ENCODE measurements at regions not wholly inside any gene's neighbourhood (a gene's known extent, or its start where the extent isn't known, plus 50 kb on each side); places are given as distances from the start of the nearest gene placed in this dataset.

GRCh38 chr7:33774762-33775523 is 130.4 kb upstream of the BMPER start:
- peak overlapping the region; percentile 1 for H3K27ac ChIP-seq (ENCODE audit: low read depth, low read length)
- no peak overlapping the region for H3K4me3 ChIP-seq (ENCODE audit: low read depth in 1 of 5, low read length in 5 of 5)
- H3K9ac ChIP-seq (ENCODE audit: low read length in 5 of 5) = no peak overlapping the region
- peaks cover 0 to 13% (median 9%) of the 10 kb centered on the region in 5 donors for H3K4me1 ChIP-seq (ENCODE audit: control insufficient read depth in 5 of 5, insufficient read depth in 5 of 5, low read length in 5 of 5)
- no peaks in the 10 kb centered on the region for H3K36me3 ChIP-seq (ENCODE audit: control insufficient read depth in 5 of 5, insufficient read depth in 5 of 5, low read length in 5 of 5)
- no peaks in the 10 kb centered on the region for H3K27me3 ChIP-seq (ENCODE audit: control insufficient read depth in 5 of 5, insufficient read depth in 4 of 5, low read length in 5 of 5)
- peaks cover 0 to 7% (median 0%) of the 10 kb centered on the region in 5 donors for H3K9me3 ChIP-seq (ENCODE audit: control insufficient read depth in 5 of 5, low read length in 5 of 5)

GRCh38 chr7:33775790-33776189 is 129.5 kb upstream of the BMPER start:
- Histone ChIP-seq H3K36me3 (ENCODE audit: control insufficient read depth in 5 of 5, insufficient read depth in 5 of 5, low read length in 5 of 5) (no peaks in the 10 kb centered on the region), H3K4me3 (ENCODE audit: low read depth in 1 of 5, low read length in 5 of 5) (no peak overlapping the region), H3K27ac (ENCODE audit: low read depth, low read length) (no peak overlapping the region), H3K9ac (ENCODE audit: low read length in 5 of 5) (no peak overlapping the region), H3K9me3 (ENCODE audit: control insufficient read depth in 5 of 5, low read length in 5 of 5) (peaks cover 0 to 7% (median 0%) of the 10 kb centered on the region in 5 donors), H3K27me3 (ENCODE audit: control insufficient read depth in 5 of 5, insufficient read depth in 4 of 5, low read length in 5 of 5) (no peaks in the 10 kb centered on the region), H3K4me1 (ENCODE audit: control insufficient read depth in 5 of 5, insufficient read depth in 5 of 5, low read length in 5 of 5) (peaks cover 0 to 14% (median 10%) of the 10 kb centered on the region in 5 donors)

- no peak overlapping the region for H3K4me3 ChIP-seq (ENCODE audit: low read depth in 1 of 5, low read length in 5 of 5)
- H3K27me3 ChIP-seq (ENCODE audit: control insufficient read depth in 5 of 5, insufficient read depth in 4 of 5, low read length in 5 of 5) = no peaks in the 10 kb centered on the region
- H3K9me3 ChIP-seq (ENCODE audit: control insufficient read depth in 5 of 5, low read length in 5 of 5) = peaks cover 0 to 7% (median 0%) of the 10 kb centered on the region in 5 donors
- H3K36me3 ChIP-seq (ENCODE audit: control insufficient read depth in 5 of 5, insufficient read depth in 5 of 5, low read length in 5 of 5) = no peaks in the 10 kb centered on the region
- no peak overlapping the region for H3K9ac ChIP-seq (ENCODE audit: low read length in 5 of 5)
- H3K4me1 ChIP-seq (ENCODE audit: control insufficient read depth in 5 of 5, insufficient read depth in 5 of 5, low read length in 5 of 5) = peaks cover 0 to 23% (median 19%) of the 10 kb centered on the region in 5 donors
- H3K27ac ChIP-seq (ENCODE audit: low read depth, low read length) = no peak overlapping the region
Measured at GRCh38 chr7:33776788-33777187, 128.6 kb upstream of the BMPER start.

- H3K27me3 ChIP-seq (ENCODE audit: control insufficient read depth in 5 of 5, insufficient read depth in 4 of 5, low read length in 5 of 5) = no peaks in the 10 kb centered on the region
- no peak overlapping the region for H3K9ac ChIP-seq (ENCODE audit: low read length in 5 of 5)
- H3K27ac ChIP-seq (ENCODE audit: low read depth, low read length) = no peak overlapping the region
- H3K36me3 ChIP-seq (ENCODE audit: control insufficient read depth in 5 of 5, insufficient read depth in 5 of 5, low read length in 5 of 5) = no peaks in the 10 kb centered on the region
- H3K4me3 ChIP-seq (ENCODE audit: low read depth in 1 of 5, low read length in 5 of 5) = no peak overlapping the region
- H3K4me1 ChIP-seq (ENCODE audit: control insufficient read depth in 5 of 5, insufficient read depth in 5 of 5, low read length in 5 of 5) = peaks cover 0 to 29% (median 27%) of the 10 kb centered on the region in 5 donors
- H3K9me3 ChIP-seq (ENCODE audit: control insufficient read depth in 5 of 5, low read length in 5 of 5) = peaks cover 0 to 12% (median 6%) of the 10 kb centered on the region in 5 donors
Measured at GRCh38 chr7:33778195-33778594, 127.1 kb upstream of the BMPER start.

GRCh38 chr7:33779216-33779615 is 126.1 kb upstream of the BMPER start:
- Histone ChIP-seq H3K27me3 (ENCODE audit: control insufficient read depth in 5 of 5, insufficient read depth in 4 of 5, low read length in 5 of 5) (no peaks in the 10 kb centered on the region), H3K36me3 (ENCODE audit: control insufficient read depth in 5 of 5, insufficient read depth in 5 of 5, low read length in 5 of 5) (no peaks in the 10 kb centered on the region), H3K9me3 (ENCODE audit: control insufficient read depth in 5 of 5, low read length in 5 of 5) (peaks cover 0 to 12% (median 6%) of the 10 kb centered on the region in 5 donors), H3K9ac (ENCODE audit: low read length in 5 of 5) (no peak overlapping the region), H3K4me3 (ENCODE audit: low read depth in 1 of 5, low read length in 5 of 5) (no peak overlapping the region), H3K4me1 (ENCODE audit: control insufficient read depth in 5 of 5, insufficient read depth in 5 of 5, low read length in 5 of 5) (peaks cover 0 to 29% (median 27%) of the 10 kb centered on the region in 5 donors), H3K27ac (ENCODE audit: low read depth, low read length) (no peak overlapping the region)

- no peaks in the 10 kb centered on the region for H3K27me3 ChIP-seq (ENCODE audit: control insufficient read depth in 5 of 5, insufficient read depth in 4 of 5, low read length in 5 of 5)
- H3K27ac ChIP-seq (ENCODE audit: low read depth, low read length) = no peak overlapping the region
- no peak overlapping the region for H3K4me3 ChIP-seq (ENCODE audit: low read depth in 1 of 5, low read length in 5 of 5)
- H3K36me3 ChIP-seq (ENCODE audit: control insufficient read depth in 5 of 5, insufficient read depth in 5 of 5, low read length in 5 of 5) = no peaks in the 10 kb centered on the region
- peaks cover 0 to 10% (median 5%) of the 10 kb centered on the region in 5 donors for H3K9me3 ChIP-seq (ENCODE audit: control insufficient read depth in 5 of 5, low read length in 5 of 5)
- H3K9ac ChIP-seq (ENCODE audit: low read length in 5 of 5) = no peak overlapping the region
- peaks cover 0 to 23% (median 17%) of the 10 kb centered on the region in 5 donors for H3K4me1 ChIP-seq (ENCODE audit: control insufficient read depth in 5 of 5, insufficient read depth in 5 of 5, low read length in 5 of 5)
Measured at GRCh38 chr7:33781167-33781566, 124.2 kb upstream of the BMPER start.

- Histone ChIP-seq H3K9ac (ENCODE audit: low read length in 5 of 5) (no peak overlapping the region), H3K4me1 (ENCODE audit: control insufficient read depth in 5 of 5, insufficient read depth in 5 of 5, low read length in 5 of 5) (peaks cover 0 to 23% (median 17%) of the 10 kb centered on the region in 5 donors), H3K36me3 (ENCODE audit: control insufficient read depth in 5 of 5, insufficient read depth in 5 of 5, low read length in 5 of 5) (no peaks in the 10 kb centered on the region), H3K4me3 (ENCODE audit: low read depth in 1 of 5, low read length in 5 of 5) (no peak overlapping the region), H3K27ac (ENCODE audit: low read depth, low read length) (no peak overlapping the region), H3K9me3 (ENCODE audit: control insufficient read depth in 5 of 5, low read length in 5 of 5) (peaks cover 0 to 10% (median 5%) of the 10 kb centered on the region in 5 donors), H3K27me3 (ENCODE audit: control insufficient read depth in 5 of 5, insufficient read depth in 4 of 5, low read length in 5 of 5) (no peaks in the 10 kb centered on the region)
Measured at GRCh38 chr7:33781796-33782195, 123.5 kb upstream of the BMPER start.

- Histone ChIP-seq H3K9me3 (ENCODE audit: control insufficient read depth in 5 of 5, low read length in 5 of 5) (peaks cover 0 to 6% (median 5%) of the 10 kb centered on the region in 5 donors), H3K4me3 (ENCODE audit: low read depth in 1 of 5, low read length in 5 of 5) (no peak overlapping the region), H3K36me3 (ENCODE audit: control insufficient read depth in 5 of 5, insufficient read depth in 5 of 5, low read length in 5 of 5) (no peaks in the 10 kb centered on the region), H3K27ac (ENCODE audit: low read depth, low read length) (no peak overlapping the region), H3K4me1 (ENCODE audit: control insufficient read depth in 5 of 5, insufficient read depth in 5 of 5, low read length in 5 of 5) (peaks cover 0 to 23% (median 17%) of the 10 kb centered on the region in 5 donors), H3K9ac (ENCODE audit: low read length in 5 of 5) (no peak overlapping the region), H3K27me3 (ENCODE audit: control insufficient read depth in 5 of 5, insufficient read depth in 4 of 5, low read length in 5 of 5) (no peaks in the 10 kb centered on the region)
Measured at GRCh38 chr7:33784000-33784399, 121.3 kb upstream of the BMPER start.

GRCh38 chr7:33788531-33788930 is 116.8 kb upstream of the BMPER start:
- H3K9ac ChIP-seq (ENCODE audit: low read length in 5 of 5) = no peak overlapping the region
- peaks cover 0 to 9% (median 4%) of the 10 kb centered on the region in 5 donors for H3K4me1 ChIP-seq (ENCODE audit: control insufficient read depth in 5 of 5, insufficient read depth in 5 of 5, low read length in 5 of 5)
- no peaks in the 10 kb centered on the region for H3K36me3 ChIP-seq (ENCODE audit: control insufficient read depth in 5 of 5, insufficient read depth in 5 of 5, low read length in 5 of 5)
- no peaks in the 10 kb centered on the region for H3K27me3 ChIP-seq (ENCODE audit: control insufficient read depth in 5 of 5, insufficient read depth in 4 of 5, low read length in 5 of 5)
- no peak overlapping the region for H3K27ac ChIP-seq (ENCODE audit: low read depth, low read length)
- H3K4me3 ChIP-seq (ENCODE audit: low read depth in 1 of 5, low read length in 5 of 5) = no peak overlapping the region
- H3K9me3 ChIP-seq (ENCODE audit: control insufficient read depth in 5 of 5, low read length in 5 of 5) = no peaks in the 10 kb centered on the region

GRCh38 chr7:33789871-33790630 is 115.3 kb upstream of the BMPER start:
- no peak overlapping the region for H3K27ac ChIP-seq (ENCODE audit: low read depth, low read length)
- H3K36me3 ChIP-seq (ENCODE audit: control insufficient read depth in 5 of 5, insufficient read depth in 5 of 5, low read length in 5 of 5) = no peaks in the 10 kb centered on the region
- no peak overlapping the region for H3K4me3 ChIP-seq (ENCODE audit: low read depth in 1 of 5, low read length in 5 of 5)
- H3K9me3 ChIP-seq (ENCODE audit: control insufficient read depth in 5 of 5, low read length in 5 of 5) = no peaks in the 10 kb centered on the region
- H3K27me3 ChIP-seq (ENCODE audit: control insufficient read depth in 5 of 5, insufficient read depth in 4 of 5, low read length in 5 of 5) = no peaks in the 10 kb centered on the region
- peaks cover 0 to 9% (median 4%) of the 10 kb centered on the region in 5 donors for H3K4me1 ChIP-seq (ENCODE audit: control insufficient read depth in 5 of 5, insufficient read depth in 5 of 5, low read length in 5 of 5)
- no peak overlapping the region for H3K9ac ChIP-seq (ENCODE audit: low read length in 5 of 5)
